GM12865 (cell line): ENCODE measurements at regions not wholly inside any gene's neighbourhood (a gene's known extent, or its start where the extent isn't known, plus 50 kb on each side); places are given as distances from the start of the nearest gene placed in this dataset.

Experiments
- DNase-seq: peaks from one replicate; pipeline ENCODE4 v3.0.0; 2010; ENCODE audit warnings: low read depth
- H3K4me3 ChIP-seq: 2 replicates; pipeline ENCODE4 v1.5.1; 2011; ENCODE audit warnings: mild to moderate bottlenecking, low read depth, low read length, control low read depth
- TF ChIP-seq, protein P1 (sequence below): IDR thresholded peaks from 2 replicates; pipeline ENCODE4 v1.5.1; 2011; ENCODE audit warnings: low read length, control low read depth, low read depth, inconsistent platforms; ENCODE audit not compliant: insufficient read depth; ENCODE audit errors: missing control alignments

DNA sequence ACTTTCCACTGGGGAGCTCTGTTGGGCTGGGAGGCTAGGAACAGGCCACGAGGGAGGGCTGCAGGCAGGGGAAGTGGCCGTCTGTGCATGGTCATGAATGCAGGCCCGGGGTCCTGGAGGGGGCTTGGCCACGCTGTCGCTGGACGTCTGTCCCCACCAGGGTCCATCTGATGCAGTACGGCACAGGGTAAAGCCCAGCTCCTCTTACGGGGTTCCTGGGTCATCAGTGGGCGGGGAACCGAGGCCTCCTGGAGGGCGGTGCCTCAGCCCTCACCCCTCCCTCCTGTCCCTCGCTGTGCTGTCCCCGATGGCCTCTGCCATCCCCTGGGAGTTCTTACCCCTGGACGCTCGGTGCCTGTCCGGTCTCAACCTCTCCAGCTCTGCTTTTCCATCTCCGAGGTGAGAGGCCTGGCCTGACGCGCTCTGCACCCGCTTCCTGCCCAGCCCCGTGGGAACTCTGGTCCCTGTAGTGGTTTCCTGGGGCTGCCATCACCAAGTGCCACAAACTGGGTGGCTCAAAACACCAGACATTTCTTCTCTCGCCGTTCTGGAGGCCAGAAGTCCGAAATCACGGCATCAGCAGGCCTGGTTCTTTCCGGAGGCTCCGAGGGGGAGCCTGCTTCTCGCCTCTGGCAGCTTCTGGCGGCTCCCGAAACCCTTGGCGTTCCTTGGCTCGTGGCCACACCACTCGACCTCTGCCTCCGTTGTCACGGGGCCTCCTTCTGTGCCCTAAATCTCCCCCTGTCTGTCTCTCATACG, 182.8 kb downstream of the SEC14L1 start:
- TF ChIP-seq, protein P1, sequence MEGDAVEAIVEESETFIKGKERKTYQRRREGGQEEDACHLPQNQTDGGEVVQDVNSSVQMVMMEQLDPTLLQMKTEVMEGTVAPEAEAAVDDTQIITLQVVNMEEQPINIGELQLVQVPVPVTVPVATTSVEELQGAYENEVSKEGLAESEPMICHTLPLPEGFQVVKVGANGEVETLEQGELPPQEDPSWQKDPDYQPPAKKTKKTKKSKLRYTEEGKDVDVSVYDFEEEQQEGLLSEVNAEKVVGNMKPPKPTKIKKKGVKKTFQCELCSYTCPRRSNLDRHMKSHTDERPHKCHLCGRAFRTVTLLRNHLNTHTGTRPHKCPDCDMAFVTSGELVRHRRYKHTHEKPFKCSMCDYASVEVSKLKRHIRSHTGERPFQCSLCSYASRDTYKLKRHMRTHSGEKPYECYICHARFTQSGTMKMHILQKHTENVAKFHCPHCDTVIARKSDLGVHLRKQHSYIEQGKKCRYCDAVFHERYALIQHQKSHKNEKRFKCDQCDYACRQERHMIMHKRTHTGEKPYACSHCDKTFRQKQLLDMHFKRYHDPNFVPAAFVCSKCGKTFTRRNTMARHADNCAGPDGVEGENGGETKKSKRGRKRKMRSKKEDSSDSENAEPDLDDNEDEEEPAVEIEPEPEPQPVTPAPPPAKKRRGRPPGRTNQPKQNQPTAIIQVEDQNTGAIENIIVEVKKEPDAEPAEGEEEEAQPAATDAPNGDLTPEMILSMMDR, result no peak
- DNase-seq, result peak; percentile 76
- H3K4me3 ChIP-seq, result peak overlapping the region; percentile 94

DNA sequence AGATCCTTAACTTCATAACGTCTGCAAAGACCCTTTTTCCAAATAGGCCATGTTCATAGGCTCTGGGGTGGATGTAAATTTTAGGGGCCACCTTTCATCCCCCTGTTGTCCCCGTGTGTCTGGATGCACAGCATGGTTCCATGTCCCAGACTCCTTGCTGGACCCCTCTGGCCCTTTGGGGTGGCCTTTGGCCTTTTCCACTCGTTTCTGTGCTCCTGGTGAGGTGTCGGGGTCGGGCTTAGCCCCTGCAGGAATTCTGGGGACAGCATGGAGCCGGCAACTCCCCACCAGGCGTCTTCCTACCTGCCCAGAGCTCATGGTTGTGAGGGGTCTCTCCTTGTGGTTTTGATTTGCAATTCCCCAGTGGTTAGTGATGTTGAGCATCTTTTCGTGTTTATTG, 183.5 kb downstream of the SEC14L1 start:
- DNase-seq, result no peak
- TF ChIP-seq, protein P1, result no peak
- H3K4me3 ChIP-seq, result peak overlapping the region; percentile 94

DNA sequence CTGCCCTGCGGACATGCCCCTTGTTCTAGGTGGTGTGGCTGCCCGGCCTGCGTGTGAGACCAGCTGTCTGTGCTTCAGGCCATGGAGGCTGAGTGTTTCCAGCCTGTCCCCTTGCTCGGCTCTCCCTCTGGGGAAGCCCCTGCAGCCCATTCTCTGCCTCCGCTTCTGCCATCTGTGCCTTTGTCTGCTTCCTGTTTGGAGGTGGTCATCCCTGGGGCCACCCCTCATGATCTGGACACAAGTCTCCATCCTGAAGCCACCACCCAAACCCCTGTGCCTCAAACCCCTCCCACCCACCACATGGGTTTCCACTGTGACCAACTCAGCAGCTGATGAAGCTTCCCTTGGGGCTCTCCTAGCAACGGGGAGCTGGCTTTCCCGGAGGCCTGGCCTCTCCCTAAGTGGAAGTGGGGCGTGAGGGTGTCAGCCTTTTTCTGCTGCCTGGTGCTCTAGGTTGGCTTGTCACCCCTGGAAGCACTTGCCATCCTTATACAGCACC, 184.9 kb downstream of the SEC14L1 start:
- peak overlapping the region; percentile 38 for H3K4me3 ChIP-seq
- TF ChIP-seq, protein P1, result no peak
- DNase-seq, result peak; percentile 63

DNA sequence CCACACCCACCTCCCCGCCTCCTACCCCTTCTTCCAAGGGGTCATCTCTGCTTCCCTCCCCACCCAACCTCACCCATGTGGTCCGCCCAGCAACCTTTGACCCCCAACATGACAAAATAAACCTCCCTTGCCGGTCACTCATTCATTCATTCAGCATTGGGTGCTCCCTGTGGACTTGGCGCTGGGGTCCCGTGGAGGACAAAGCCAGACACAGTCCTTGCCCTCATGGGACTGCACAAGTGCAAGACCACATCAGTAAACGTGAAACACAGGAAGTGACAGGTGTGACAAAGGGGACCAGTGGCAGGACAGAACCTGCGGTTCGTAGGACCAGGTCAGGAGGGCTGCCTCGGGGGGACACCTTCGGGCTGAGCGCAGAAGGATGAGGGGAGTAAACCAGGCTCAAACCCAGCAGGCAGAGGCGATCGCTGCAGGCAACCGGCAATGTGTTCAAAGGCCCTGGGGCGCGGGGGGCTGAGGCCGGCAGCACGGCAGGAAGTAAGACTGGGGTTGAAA, 185.4 kb downstream of the SEC14L1 start:
- no peak for DNase-seq
- no peak overlapping the region; the same call in 1 of the 2 replicates for H3K4me3 ChIP-seq
- TF ChIP-seq, protein P1, result no peak

DNA sequence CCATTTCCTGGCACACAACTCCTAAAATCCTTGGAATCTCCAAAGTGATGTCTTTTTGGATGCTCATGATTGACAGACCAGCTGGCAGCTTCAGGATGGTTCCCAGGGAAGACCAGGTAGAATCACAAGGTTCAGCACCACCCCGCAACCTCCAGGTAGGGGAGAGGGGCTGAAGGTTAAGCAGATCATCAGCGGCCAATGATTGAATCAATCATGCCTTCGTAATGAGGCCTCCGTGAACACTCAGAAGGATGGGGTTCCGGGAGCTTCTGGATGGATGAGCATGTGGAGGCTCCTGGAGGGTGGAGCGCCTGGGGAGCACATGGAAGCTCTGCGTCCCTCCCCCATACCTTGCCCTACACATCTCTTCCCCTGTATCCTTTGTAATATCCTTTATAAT, 185.9 kb downstream of the SEC14L1 start:
- no peak overlapping the region for H3K4me3 ChIP-seq
- no peak for DNase-seq
- TF ChIP-seq, protein P1, result no peak

DNA sequence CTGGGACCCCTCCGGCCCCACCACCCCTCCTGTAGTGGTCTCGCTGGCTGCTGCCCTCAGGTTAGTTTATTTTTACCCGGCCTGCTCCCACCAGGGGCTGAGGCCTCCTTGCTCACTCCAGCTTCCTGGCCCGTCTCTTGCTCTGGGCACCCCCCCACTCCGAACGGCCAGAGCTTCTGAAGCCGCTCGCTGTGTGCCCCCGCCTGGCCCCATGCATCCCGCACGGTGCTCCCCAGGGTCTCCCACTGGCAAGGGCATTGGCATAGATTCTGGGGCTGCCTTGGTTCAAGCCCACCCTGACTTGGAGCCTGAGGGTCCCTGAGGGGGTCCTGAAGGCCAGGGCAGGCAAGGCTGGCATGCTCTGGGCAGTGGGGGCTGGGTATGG, 186.4 kb downstream of the SEC14L1 start:
- TF ChIP-seq, protein P1, result no peak
- no peak for DNase-seq
- no peak overlapping the region for H3K4me3 ChIP-seq
